HCT116 (cell line): ENCODE measurements at regions not wholly inside any gene's neighbourhood (a gene's known extent, or its start where the extent isn't known, plus 50 kb on each side); places are given as distances from the start of the nearest gene placed in this dataset.

Experiments
- ATAC-seq: fragments of 200-7000 bp; cut with Tn5 transposase; 2 replicates; pipeline ENCODE4 v1.9.1; 2020; ENCODE audit warnings: mild to moderate bottlenecking, moderate library complexity
- BruUV-seq: library from RNA; stranded (reverse); fragments of 400-500 nt; replicated peaks from 2 replicates; lab custom pipeline; 2021; lab: Mats Ljungman, UMichigan
- CTCF ChIA-PET: fragments of 300-600 bp; sonication (Branson Sonifier 250); formaldehyde crosslinking; loops from one replicate; lab custom pipeline; 2021; ENCODE audit warnings: antibody characterized with exemption; lab: Charles Lee
- POLR2A ChIA-PET: fragments of 300-600, 350-600 bp; sonication (Branson Sonifier 250); formaldehyde crosslinking; loops from one replicate; lab custom pipeline; 2021; ENCODE audit warnings: antibody characterized with exemption; lab: Charles Lee
- RAD21 ChIA-PET, 2 experiments: fragments of 300-600 bp; sonication (Branson Sonifier 250); formaldehyde crosslinking; loops; one replicate each; lab custom pipeline; 2023; ENCODE audit warnings: low total read pairs in 2 of 2; ENCODE audit not compliant: uncharacterized antibody in 2 of 2, unreplicated experiment in 2 of 2, low non-redundant PET in 1 of 2; lab: Charles Lee
- DNase-seq: peaks from one replicate; pipeline ENCODE4 v3.0.0-alpha.2; 2010; ENCODE audit warnings: low read depth, low spot score
- H2AFZ ChIP-seq: fragments of 200-600 bp; shearing (Covaris generic), sonication (generic); 2 replicates; pipeline ENCODE4 v1.6.1; 2017; ENCODE audit warnings: low read depth, mixed run types, mixed read lengths, antibody characterized with exemption, low read length; ENCODE audit not compliant: poor library complexity, severe bottlenecking
- H3K27ac ChIP-seq: 2 replicates; pipeline ENCODE4 v1.5.1; 2012; ENCODE audit warnings: low read depth, low read length
- H3K27me3 ChIP-seq: fragments of 200-600 bp; sonication (generic); 2 replicates; pipeline ENCODE4 v1.6.1; 2016; ENCODE audit warnings: mixed run types, low read length, mixed read lengths; ENCODE audit not compliant: insufficient read depth
- H3K36me3 ChIP-seq, 2 experiments: fragments of 200-500 bp in 1 of 2; fragments of 200-600 bp in 1 of 2; sonication (Bioruptor generic) in 1 of 2; sonication (generic) in 1 of 2; 2 replicates each; pipeline versions ENCODE4 v1.5.1 to v1.6.1; 2014 to 2016; ENCODE audit warnings: low read length in 2 of 2, inconsistent platforms in 1 of 2, mixed read lengths in 1 of 2, mixed run types in 1 of 2; ENCODE audit not compliant: insufficient read depth in 2 of 2, control insufficient read depth in 1 of 2
- H3K4me1 ChIP-seq, 2 experiments: fragments of 200-600 bp in 1 of 2; sonication (generic) in 1 of 2; 2 replicates each; pipeline versions ENCODE4 v1.5.1 to v1.6.1; 2012 to 2017; ENCODE audit warnings: low read length in 2 of 2, inconsistent platforms in 1 of 2, mild to moderate bottlenecking in 1 of 2, mixed read lengths in 1 of 2, mixed run types in 1 of 2, moderate library complexity in 1 of 2; ENCODE audit not compliant: insufficient read depth in 2 of 2, control insufficient read depth in 1 of 2
- H3K4me2 ChIP-seq: fragments of 200-600 bp; sonication (generic); 2 replicates; pipeline ENCODE4 v1.6.1; 2017; ENCODE audit warnings: mixed run types, low read length, mixed read lengths
- H3K4me3 ChIP-seq, 2 experiments: fragments of 200-600 bp in 1 of 2; sonication (generic) in 1 of 2; replicated peaks in 1 of 2; 2 replicates each; pipeline ENCODE4 v1.5.1; 2011 to 2016; ENCODE audit warnings: low read length in 2 of 2, control low read depth in 1 of 2, low read depth in 1 of 2, mild to moderate bottlenecking in 1 of 2, mixed read lengths in 1 of 2, mixed run types in 1 of 2
- H3K79me2 ChIP-seq: fragments of 200-600 bp; sonication (generic); 2 replicates; pipeline ENCODE4 v1.6.1; 2017; ENCODE audit warnings: mild to moderate bottlenecking, mixed run types, low read length, moderate library complexity, mixed read lengths; ENCODE audit not compliant: insufficient read depth
- H3K9ac ChIP-seq: fragments of 200-600 bp; sonication (generic); 2 replicates; pipeline ENCODE4 v1.6.1; 2016; ENCODE audit warnings: low read length, mixed read lengths
- H3K9me2 ChIP-seq: fragments of 200-600 bp; sonication (generic), shearing (Covaris generic); 2 replicates; pipeline ENCODE4 v1.6.1; 2017; ENCODE audit warnings: mixed run types, mild to moderate bottlenecking, moderate library complexity; ENCODE audit not compliant: insufficient read depth
- H3K9me3 ChIP-seq, 2 experiments: fragments of 200-500 bp in 1 of 2; fragments of 200-600 bp in 1 of 2; sonication (Bioruptor generic) in 1 of 2; sonication (generic) in 1 of 2; 2 replicates each; pipeline ENCODE4 v1.6.1; 2014 to 2017; ENCODE audit warnings: low read length in 2 of 2, mixed read lengths in 2 of 2, inconsistent platforms in 1 of 2, low read depth in 1 of 2, mild to moderate bottlenecking in 1 of 2, mixed run types in 1 of 2, moderate library complexity in 1 of 2; ENCODE audit not compliant: control insufficient read depth in 1 of 2, insufficient read depth in 1 of 2
- H4K20me1 ChIP-seq: fragments of 200-600 bp; sonication (generic), shearing (Covaris generic); 2 replicates; pipeline ENCODE4 v1.6.1; 2017; ENCODE audit warnings: mixed run types, mild to moderate bottlenecking, moderate library complexity; ENCODE audit not compliant: insufficient read depth
- ATF3 ChIP-seq: IDR thresholded peaks from 2 replicates; pipeline ENCODE4 v1.6.1; 2012
- CBX3 ChIP-seq: IDR thresholded peaks from 2 replicates; pipeline ENCODE4 v1.6.1; 2012; ENCODE audit warnings: low read depth
- CEBPB ChIP-seq: IDR thresholded peaks from 2 replicates; pipeline ENCODE4 v1.6.1; 2012; ENCODE audit warnings: low read depth
- EGR1 ChIP-seq: IDR thresholded peaks from 2 replicates; pipeline ENCODE4 v1.6.1; 2012; ENCODE audit warnings: low read depth
- EZH2 ChIP-seq: fragments of 200-600 bp; sonication (generic); IDR thresholded peaks from 2 replicates; pipeline ENCODE4 v1.6.1; 2017; ENCODE audit warnings: antibody characterized with exemption, mixed run types
- EZH2phosphoT487 ChIP-seq: fragments of 200-600 bp; IDR thresholded peaks from 2 replicates; pipeline ENCODE4 v1.6.1; 2018; ENCODE audit warnings: antibody characterized with exemption, borderline replicate concordance
- FOSL1 ChIP-seq: IDR thresholded peaks from 2 replicates; pipeline ENCODE4 v1.6.1; 2012; ENCODE audit warnings: low read depth
- JUND ChIP-seq: IDR thresholded peaks from 2 replicates; pipeline ENCODE4 v1.6.1; 2012
- MAX ChIP-seq: IDR thresholded peaks from 2 replicates; pipeline ENCODE4 v1.6.1; 2012
- REST ChIP-seq: IDR thresholded peaks from 2 replicates; pipeline ENCODE4 v1.6.1; 2012; ENCODE audit warnings: low read depth
- SP1 ChIP-seq: IDR thresholded peaks from 2 replicates; pipeline ENCODE4 v1.6.1; 2012; ENCODE audit warnings: low read depth
- SRF ChIP-seq: IDR thresholded peaks from 2 replicates; pipeline ENCODE4 v1.6.1; 2012; ENCODE audit warnings: low read depth
- ZBTB33 ChIP-seq: IDR thresholded peaks from 2 replicates; pipeline ENCODE4 v1.6.1; 2011; ENCODE audit warnings: mild to moderate bottlenecking, low read length, moderate library complexity; ENCODE audit not compliant: insufficient replicate concordance; ENCODE audit errors: extremely low read depth
- intact Hi-C: fragments of 100-400 bp; cut with micrococcal nuclease; formaldehyde crosslinking; loops from 2 replicates; pipeline ENCODE4 v1.10.0; 2022

GRCh38 chr4:111650146-111650545, 495.1 kb upstream of the FAM241A start:
- H3K9me3 ChIP-seq: no peaks in the 10 kb centered on the region
- H3K4me1 ChIP-seq: no peaks in the 10 kb centered on the region
- H4K20me1 ChIP-seq: no peaks in the 10 kb centered on the region
- no peaks in the 10 kb centered on the region for H3K36me3 ChIP-seq
- POLR2A ChIA-PET: no interaction called here
- TF ChIP-seq MAX (no peak), EZH2phosphoT487 (no peak), CEBPB (no peak), SRF (no peak), ATF3 (no peak), EGR1 (no peak), CBX3 (no peak), FOSL1 (no peak), EZH2 (no peak), JUND (no peak), ZBTB33 (no peak), SP1 (no peak), REST (no peak)
- ATAC-seq (no peak), DNase-seq (no peak)
- H3K4me2 ChIP-seq: no peak overlapping the region
- H3K9me2 ChIP-seq: no peaks in the 10 kb centered on the region
- no TSS peak for BruUV-seq
- no peaks in the 10 kb centered on the region for H3K27me3 ChIP-seq
- no peak overlapping the region for H3K9ac ChIP-seq
- H3K79me2 ChIP-seq: no peaks in the 10 kb centered on the region
- no peak overlapping the region for H3K4me3 ChIP-seq
- CTCF ChIA-PET: no interaction called here
- H2AFZ ChIP-seq: no peak overlapping the region
- intact Hi-C loops: no loop called here
- H3K27ac ChIP-seq: no peak overlapping the region
- RAD21 ChIA-PET: no interaction called here
